ENCODE measurements at regions not wholly inside any gene's neighbourhood (a gene's known extent, or its start where the extent isn't known, plus 50 kb on each side); places are given as distances from the start of the nearest gene placed in this dataset.

DNA sequence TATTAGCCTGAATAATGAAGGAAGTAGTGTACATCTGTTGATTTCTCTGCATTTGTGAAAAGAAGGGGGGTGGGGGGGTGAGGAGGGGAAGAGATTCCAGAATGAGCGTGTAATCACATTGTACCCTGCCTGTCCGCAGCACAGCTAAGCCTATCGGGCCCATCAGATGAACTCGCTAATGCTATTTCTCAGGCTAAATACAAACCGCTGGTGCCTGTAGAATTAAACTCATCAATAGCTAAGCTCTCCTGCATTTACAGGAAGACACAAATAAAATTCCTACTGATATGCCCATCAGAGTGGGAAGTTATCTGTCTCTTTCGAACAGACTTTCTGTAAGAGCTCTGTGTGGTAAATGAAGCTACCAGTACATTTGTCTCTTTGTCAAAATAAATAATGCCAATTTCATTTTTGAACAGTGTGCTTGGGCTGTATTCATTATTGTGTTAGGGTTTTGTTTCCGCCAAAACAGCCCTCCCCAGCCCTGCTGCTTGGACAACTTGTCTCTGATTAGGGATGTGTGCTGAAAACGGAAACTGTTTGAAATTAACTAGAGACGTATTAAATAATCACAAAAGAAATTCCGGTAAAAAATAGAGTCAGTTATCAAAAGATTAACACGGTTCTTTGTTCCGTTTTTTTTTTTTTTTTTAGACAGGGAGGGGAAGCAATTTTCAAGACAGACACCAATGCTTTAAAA, 305.4 kb downstream of the TTLL7 start:
- TF ChIP-seq CTCF (IDR thresholded peaks at IDR 0.05): no peak
- TF ChIP-seq EP300 (IDR thresholded peaks at IDR 0.05): no peak
- TF ChIP-seq POLR2AphosphoS5 (IDR thresholded peaks at IDR 0.05): no peak
- TF ChIP-seq POLR2A (IDR thresholded peaks at IDR 0.05; ENCODE audit: low read depth): no peak
